Glomerular visceral epithelial cell (primary cell): ENCODE measurements at regions not wholly inside any gene's neighbourhood (a gene's known extent, or its start where the extent isn't known, plus 50 kb on each side); places are given as distances from the start of the nearest gene placed in this dataset.
A peak's percentile ranks its signal among the peaks of the same experiment; 100 is the strongest.

Experiments used
- DNase-seq: peaks from one replicate; pipeline ENCODE4 v3.0.0-alpha.2; 2016; ENCODE audit errors: extremely low spot score

GRCh38 chr1:193367863-193368262, 181.4 kb upstream of the B3GALT2 start:
- DNase-seq: no peak

- DNase-seq: no peak
Observed at GRCh38 chr1:193366764-193367507, 180.5 kb upstream of the B3GALT2 start.

- no peak for DNase-seq
Observed at GRCh38 chr1:193365966-193366365, 179.6 kb upstream of the B3GALT2 start.

GRCh38 chr1:193359631-193360030, 173.2 kb upstream of the B3GALT2 start:
- DNase-seq: no peak

GRCh38 chr1:193358419-193358818, 172.0 kb upstream of the B3GALT2 start:
- no peak for DNase-seq

- no peak for DNase-seq
Observed at GRCh38 chr1:193356249-193356648, 169.8 kb upstream of the B3GALT2 start.

- no peak for DNase-seq
Observed at GRCh38 chr1:193355626-193356025, 169.2 kb upstream of the B3GALT2 start.

GRCh38 chr1:193355178-193355577, 168.8 kb upstream of the B3GALT2 start:
- peak; percentile 43 for DNase-seq

- DNase-seq: no peak
Observed at GRCh38 chr1:193348769-193349535, 162.5 kb upstream of the B3GALT2 start.

GRCh38 chr1:193348091-193348768, 161.8 kb upstream of the B3GALT2 start:
- no peak for DNase-seq

GRCh38 chr1:193346085-193346484, 159.7 kb upstream of the B3GALT2 start:
- DNase-seq: no peak

- DNase-seq: no peak
Observed at GRCh38 chr1:193342811-193343210, 156.4 kb upstream of the B3GALT2 start.

GRCh38 chr1:193340331-193340730, 153.9 kb upstream of the B3GALT2 start:
- no peak for DNase-seq

- no peak for DNase-seq
Observed at GRCh38 chr1:193339401-193339800, 153.0 kb upstream of the B3GALT2 start.

GRCh38 chr1:193338194-193338593, 151.8 kb upstream of the B3GALT2 start:
- peak; percentile 8 for DNase-seq

GRCh38 chr1:193335806-193336428, 149.5 kb upstream of the B3GALT2 start:
- DNase-seq: no peak

GRCh38 chr1:193333166-193333565, 146.8 kb upstream of the B3GALT2 start:
- no peak for DNase-seq

- DNase-seq: no peak
Observed at GRCh38 chr1:193326296-193326695, 139.9 kb upstream of the B3GALT2 start.

- peak; percentile 26 for DNase-seq
Observed at GRCh38 chr1:193325771-193326170, 139.4 kb upstream of the B3GALT2 start.

GRCh38 chr1:193325042-193325441, 138.6 kb upstream of the B3GALT2 start:
- DNase-seq: peak; percentile 42

- peak; percentile 78 for DNase-seq
Observed at GRCh38 chr1:193322211-193322610, 135.8 kb upstream of the B3GALT2 start.

GRCh38 chr1:193321242-193321840, 134.9 kb upstream of the B3GALT2 start:
- peak; percentile 58 for DNase-seq
